Prostate gland (tissue), 2 donors: ENCODE measurements at regions not wholly inside any gene's neighbourhood (a gene's known extent, or its start where the extent isn't known, plus 50 kb on each side); places are given as distances from the start of the nearest gene placed in this dataset.

Experiments used
- POLR2A ChIP-seq: fragments of 450-650 bp; IDR thresholded peaks from one replicate; pipeline ENCODE4 v1.6.1; 2016; ENCODE audit warnings: antibody characterized with exemption, mild to moderate bottlenecking
- POLR2AphosphoS5 ChIP-seq: sonication (generic); formaldehyde crosslinking; IDR thresholded peaks from one replicate; pipeline ENCODE4 v1.6.1; 2017; ENCODE audit warnings: antibody characterized with exemption
- TF ChIP-seq, protein P1 (sequence below), 4 experiments: fragments of 200-600 bp in 2 of 4; fragments of 450-650 bp in 2 of 4; sonication (generic) in 2 of 4; IDR thresholded peaks; 1 replicate in 3 of 4; 2 replicates in 1 of 4; pipeline ENCODE4 v1.5.1; 2016 to 2019; ENCODE audit warnings: antibody characterized with exemption in 4 of 4, mild to moderate bottlenecking in 2 of 4, moderate library complexity in 2 of 4

- TF ChIP-seq, protein P1, sequence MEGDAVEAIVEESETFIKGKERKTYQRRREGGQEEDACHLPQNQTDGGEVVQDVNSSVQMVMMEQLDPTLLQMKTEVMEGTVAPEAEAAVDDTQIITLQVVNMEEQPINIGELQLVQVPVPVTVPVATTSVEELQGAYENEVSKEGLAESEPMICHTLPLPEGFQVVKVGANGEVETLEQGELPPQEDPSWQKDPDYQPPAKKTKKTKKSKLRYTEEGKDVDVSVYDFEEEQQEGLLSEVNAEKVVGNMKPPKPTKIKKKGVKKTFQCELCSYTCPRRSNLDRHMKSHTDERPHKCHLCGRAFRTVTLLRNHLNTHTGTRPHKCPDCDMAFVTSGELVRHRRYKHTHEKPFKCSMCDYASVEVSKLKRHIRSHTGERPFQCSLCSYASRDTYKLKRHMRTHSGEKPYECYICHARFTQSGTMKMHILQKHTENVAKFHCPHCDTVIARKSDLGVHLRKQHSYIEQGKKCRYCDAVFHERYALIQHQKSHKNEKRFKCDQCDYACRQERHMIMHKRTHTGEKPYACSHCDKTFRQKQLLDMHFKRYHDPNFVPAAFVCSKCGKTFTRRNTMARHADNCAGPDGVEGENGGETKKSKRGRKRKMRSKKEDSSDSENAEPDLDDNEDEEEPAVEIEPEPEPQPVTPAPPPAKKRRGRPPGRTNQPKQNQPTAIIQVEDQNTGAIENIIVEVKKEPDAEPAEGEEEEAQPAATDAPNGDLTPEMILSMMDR (IDR thresholded peaks at IDR 0.05): no peak
- no peak for TF ChIP-seq POLR2A
- no peak for TF ChIP-seq POLR2AphosphoS5
Observed at GRCh38 chr2:18706001-18706400, 116.6 kb upstream of the NT5C1B start.
